Forelimb muscle (tissue), 1 donor: ENCODE measurements at regions not wholly inside any gene's neighbourhood (a gene's known extent, or its start where the extent isn't known, plus 50 kb on each side); places are given as distances from the start of the nearest gene placed in this dataset.
"Not testable (repeated sequence)": the region's sequence is repeated elsewhere in the genome, so short reads cannot be mapped to it uniquely, and the experiment has no call there.

Source experiments
- DNase-seq: peaks from one replicate; pipeline ENCODE4 v3.0.0-alpha.2; 2013; ENCODE audit warnings: low read depth

DNA sequence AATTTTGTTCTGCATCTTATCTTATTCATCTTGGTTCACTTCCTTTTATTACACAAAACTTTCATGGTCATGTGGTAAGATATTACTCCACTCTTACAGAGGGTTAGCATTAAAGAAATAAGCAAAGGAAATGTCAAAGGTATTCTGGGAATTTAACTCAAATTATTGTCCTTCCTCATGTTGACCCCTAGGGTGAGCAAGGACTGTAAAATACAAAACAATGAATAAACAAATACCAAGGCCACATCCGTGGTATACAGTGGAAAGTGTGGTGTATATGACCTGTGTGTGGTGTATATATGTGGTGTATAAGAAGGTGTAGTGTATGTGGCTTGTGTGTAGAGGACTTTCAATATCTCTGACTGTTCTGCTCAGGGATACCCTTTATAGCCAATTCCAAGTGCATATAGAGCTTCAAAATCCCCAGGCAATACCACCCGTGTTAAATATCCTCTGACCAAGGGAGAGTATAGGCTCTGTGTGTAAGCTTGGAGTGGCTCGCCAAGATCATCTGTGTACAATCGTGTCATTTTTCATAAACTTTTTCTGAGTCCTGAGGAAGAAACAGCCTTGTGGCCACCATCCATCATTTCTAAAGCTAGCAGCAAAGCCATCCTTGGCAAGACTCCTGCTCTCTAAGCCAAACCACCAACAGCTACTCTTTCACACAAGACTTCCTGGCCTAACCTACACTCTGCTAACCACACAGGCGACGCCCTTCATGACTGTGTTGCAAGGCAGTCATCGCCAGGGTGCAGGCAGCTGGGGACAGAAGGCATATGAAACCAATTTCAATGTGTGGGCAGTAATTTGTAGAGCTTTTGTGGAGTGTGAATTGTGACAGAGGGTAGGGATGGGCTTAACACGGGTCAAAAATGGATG lies 548.0 kb downstream of the ETS1 start:
- DNase-seq, result no peak

DNA sequence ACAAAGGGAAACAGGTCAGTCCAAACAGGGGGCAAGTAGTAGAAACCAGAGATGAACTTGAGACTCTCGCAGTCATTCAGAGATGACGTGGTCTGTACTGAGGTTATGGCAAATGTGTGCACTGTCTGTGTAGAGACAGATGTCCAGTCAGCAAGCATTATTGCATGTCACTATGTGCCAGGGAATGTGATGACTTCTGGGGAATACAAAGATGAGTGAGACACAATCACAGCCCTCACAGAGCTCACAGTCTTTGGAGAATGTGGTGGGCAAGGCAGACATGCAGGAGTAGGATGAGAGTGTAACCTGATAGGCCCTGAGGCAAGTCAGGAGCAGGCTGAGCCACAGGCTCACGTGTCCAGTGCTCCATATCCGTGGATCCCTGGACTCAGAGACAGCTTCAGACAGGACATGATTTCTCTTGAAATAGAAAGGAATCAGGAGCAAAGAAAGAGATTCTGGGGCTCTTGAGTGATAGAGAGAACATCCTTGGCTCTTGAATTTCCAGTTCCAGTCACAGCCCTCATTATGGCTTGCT lies 550.7 kb downstream of the ETS1 start:
- no peak for DNase-seq

DNA sequence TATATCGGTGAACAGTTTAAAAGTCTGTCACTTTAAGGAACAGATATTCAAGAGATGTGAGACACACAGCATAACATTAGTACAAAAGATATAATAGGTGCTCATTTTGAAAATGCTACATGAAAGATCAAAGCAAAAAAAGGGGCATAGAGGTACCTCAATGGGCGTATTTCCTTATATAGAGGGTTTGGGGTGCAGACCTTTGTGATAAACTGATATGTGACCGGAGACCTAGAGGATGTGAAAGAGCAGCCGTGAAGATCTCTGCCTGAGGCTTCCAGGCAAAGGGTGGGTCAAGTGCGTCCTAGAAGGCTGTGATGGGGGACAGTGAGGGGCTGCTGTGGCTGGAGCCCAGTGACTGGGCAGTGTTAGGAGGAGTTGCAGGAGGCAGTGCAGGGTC lies 551.4 kb downstream of the ETS1 start:
- no peak for DNase-seq

DNA sequence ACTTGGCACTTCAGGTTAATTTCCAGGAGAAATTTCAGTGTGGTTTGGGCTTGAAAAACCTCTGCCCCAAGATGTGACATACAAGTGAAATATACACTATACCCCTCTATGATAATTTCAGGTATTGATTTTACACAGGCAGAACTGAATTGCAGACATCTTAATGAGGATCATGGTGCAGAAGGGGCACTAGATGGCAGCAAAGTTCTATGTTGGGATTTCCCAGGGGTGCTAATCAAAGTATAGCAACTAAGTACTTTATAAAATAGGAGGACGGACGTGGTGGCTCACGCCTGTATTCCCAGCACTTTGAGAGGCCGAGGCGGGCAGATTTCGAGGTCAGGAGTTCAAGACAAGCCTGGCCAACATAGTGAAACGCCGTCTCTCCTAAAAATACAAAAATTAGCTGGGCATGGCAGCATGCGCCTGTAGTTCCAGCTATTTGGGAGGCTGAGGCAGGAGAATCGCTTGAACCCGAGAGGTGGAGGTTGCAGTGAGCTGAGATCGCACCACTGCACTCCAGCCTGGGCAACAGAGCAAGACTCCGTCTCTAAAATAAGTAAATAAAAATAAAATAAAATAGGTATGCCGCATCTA lies 555.7 kb downstream of the ETS1 start:
- not testable (repeated sequence) for DNase-seq

DNA sequence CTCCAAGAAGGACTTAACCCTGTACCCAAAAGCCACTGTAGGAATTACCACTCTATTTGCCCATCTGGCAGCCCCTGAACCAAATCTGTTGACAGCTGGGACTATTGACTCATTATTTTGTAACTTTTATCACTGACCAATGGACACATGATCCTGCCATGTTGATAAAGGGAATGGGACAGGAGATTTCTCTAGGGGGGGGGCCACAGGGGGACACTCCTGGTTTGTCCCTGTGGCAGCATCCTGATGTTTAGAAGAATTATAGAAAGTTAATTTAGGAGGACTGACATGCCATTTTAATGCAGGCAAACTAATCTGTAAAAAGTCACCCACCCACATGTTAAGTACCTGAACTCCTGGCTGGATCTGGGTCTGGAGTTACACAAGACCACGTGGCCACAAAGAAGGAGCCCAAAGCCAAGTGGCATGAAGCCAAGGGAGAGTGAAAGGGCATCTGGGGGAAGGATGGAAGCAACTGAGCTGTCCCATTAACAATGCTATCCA lies 558.1 kb downstream of the ETS1 start:
- DNase-seq, result no peak

DNA sequence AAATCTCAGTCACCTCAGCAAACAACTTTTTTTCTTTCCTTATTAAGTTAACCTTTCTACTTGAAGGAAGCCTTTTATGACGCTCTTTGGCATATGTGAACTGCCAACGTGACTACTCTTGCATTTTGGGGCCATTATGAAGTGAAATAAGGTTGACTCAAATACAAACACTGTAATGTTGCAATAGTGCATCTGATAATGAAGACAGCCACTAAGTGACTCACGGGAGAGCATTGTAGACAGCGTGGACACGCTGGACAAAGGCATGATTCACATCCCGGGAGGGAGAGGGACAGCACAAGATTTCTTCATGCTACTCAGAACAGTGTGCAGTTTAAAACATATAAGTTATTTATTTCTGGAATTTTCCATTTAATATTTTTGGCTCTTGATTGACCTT lies 560.8 kb downstream of the ETS1 start:
- no peak for DNase-seq

DNA sequence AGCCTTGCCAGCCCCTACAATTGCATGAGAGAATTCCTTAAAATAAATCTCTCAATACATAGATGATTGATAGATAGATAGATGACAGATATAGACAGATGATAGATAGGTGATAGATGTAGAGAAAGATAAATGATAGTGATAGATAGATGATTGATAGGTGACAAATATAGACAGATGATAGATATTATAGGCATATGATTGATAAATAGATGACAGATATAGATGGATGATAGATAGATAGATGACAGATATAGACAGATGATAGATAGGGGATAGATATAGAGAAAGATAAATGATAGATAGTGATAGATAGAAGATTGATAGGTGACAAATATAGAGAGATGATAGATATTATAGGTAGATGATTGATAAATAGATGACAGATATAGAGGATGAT lies 564.6 kb downstream of the ETS1 start:
- DNase-seq, result no peak

DNA sequence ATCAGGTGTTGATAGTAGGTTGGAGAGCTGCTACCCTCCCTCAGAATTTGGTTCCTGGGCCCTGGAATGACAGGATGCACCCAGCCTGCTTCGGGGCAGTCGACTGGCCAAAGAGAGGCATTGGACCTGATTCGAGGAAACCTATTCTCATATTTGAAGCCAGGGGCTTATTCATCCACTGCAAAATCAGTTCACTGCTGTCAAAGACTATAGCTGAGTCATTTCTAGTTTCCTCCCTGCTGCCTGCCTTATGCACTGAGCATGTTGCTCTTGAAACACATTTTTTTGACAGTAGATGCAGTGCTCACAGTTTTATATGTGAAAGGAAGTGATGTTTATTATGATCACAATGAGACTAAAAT lies 565.4 kb downstream of the ETS1 start:
- DNase-seq, result no peak

DNA sequence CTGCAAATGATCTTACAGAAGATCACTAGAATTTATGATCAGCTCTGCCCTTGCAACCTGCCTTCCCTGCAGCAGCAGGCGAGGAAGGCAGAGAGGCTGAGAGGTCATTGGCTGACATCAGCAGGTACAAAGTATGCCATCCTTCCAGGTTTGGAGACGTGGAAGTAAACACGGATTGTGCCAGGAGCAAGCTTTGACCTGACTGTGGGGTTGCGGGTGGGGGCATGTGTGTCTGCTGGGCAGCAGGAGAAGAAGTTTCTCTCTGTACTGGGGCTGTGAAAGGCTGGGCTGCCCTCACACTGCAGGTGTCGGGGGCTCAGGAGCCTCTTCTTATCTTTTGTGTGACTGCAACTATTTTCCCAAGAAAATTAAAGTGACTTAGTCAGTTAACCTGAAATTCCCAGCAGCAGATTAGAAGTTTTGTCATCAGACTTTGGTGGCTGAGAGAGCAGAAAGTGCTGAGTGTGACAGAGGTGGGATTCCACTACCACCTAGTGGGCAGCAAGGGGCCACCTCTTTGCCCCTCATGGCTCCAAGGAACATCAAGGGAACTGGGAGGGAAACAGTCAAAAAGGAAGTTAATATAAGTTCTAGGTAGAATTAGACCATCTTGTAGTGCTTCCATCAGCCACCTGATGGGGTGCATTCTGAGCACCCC lies 565.9 kb downstream of the ETS1 start:
- no peak for DNase-seq

DNA sequence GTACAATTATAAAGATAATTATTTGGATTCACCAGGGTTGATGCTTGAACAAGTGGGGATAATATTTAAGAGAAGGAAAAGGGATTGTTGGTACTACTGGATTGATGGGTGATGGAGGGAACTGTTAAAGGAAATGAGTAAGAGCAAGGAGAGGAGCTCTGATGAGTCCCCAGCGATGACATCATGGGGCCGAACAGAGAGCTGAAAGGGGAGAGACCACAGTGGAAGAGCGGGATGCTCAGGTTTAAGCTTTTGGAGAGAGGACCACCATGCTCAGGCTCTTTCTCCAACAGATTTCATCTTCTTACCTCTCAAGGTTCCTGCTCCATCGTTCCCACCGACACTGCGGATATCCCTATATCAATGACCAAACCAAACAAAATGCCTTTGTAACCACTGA lies 568.7 kb downstream of the ETS1 start:
- DNase-seq, result no peak

DNA sequence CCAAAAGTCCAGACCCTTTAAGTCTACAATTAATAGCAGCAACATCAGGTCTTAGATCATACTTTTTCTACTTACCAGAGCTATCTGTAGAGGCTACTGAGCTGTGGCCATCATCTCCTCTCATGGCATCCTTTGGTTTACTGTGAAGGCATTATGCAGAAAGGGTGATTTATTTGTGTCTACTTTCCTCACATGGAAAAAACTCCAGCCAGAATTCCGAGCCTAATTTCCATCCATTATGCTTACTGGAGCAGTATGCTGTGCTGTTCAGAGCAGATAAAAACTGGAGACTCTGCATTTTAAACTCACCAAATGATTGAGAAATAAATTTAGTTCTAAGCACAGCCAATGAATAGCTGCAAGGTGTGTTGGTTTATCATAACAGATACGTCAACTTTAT lies 581.8 kb downstream of the ETS1 start:
- no peak for DNase-seq

DNA sequence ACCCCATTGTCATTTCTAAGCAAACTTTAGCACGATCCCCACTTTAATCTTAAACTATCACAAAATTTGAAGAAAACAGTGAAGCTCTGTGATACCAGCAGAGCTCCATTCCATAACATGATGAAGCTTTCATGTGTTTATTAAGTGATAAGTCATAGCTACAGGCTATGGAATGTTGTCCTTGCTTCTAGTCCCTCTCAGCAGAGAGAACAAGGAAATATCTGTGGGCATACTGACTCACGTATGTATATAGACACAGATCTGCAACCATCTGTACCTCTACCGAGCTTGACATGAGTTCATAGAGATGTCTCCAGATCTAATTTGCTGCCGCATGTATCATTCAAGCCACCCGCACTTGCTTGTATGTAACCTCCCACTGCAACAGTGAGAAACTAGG lies 588.9 kb downstream of the ETS1 start:
- no peak for DNase-seq

DNA sequence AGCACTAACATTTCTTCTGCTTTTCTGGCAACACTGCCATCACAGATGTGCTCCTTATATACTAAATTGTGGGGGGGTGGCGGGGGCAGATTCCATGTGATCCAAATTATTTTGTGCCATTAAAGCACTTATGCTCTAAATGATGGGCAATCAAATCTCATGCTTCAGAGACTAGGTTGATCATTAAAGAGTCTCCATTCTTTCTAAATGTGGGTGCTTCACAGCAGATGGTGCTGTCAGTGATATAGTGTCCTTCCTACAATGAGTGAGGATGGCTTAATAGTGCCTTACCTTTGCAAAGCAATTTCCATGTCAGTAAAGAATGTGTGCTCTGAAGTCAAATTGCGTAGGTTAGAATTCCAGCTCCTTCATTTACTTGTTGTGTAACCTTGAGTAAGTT lies 589.8 kb downstream of the ETS1 start:
- DNase-seq, result no peak

DNA sequence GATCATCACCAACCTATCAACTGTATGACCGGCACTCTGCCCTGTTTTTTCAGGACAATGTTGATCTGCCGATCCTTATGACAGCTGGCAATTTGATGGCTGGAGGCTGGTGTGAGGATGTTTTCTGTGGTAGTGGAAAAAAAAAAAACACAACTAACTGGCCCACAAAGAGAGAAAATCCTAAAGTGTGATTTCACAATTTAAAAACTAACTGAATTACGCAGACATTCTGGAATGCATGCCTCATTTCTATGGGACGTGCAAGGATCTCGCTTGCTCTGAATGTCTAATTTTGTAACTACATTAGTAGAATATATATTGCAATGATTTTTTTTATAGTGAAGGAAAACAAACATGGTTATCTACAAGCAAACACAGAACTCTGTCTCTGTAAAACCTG lies 590.5 kb downstream of the ETS1 start:
- DNase-seq, result no peak

DNA sequence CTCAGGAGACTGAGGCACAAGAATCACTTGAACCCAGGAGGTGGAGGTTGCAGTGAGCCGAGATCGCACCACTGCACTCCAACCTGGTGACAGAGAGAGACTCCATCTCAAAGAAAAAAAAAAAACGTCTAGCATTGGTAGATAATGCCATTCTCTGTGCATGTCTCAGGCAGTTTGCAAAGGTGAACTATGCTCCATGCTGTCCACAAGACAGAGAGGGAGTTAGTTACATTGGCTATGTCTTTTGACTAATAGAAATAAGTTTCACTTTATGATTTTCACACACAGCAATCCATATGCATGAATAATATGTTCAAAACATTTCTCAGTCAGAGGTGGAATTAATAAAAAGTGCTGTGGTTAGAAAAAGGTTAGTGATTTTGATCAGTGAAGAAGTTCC lies 591.4 kb downstream of the ETS1 start:
- no peak for DNase-seq

DNA sequence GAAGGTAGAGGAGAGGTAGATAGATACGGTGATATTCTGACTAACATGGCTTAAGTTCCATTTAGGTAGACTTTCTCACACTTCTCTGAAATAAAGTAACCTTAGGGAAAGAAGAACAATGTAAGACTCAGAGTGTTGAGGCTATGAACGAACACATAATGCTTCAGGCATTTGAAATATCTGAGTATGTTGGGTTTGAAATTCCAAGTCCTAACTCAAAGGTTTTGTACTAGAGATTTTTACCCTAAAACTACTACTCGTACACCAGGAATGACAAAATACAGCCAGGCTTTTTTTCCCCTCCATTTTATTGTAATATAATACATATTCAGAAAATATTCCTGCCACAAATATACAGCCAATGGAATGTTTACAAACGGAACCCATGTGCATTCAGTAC lies 592.6 kb downstream of the ETS1 start:
- DNase-seq, result no peak

DNA sequence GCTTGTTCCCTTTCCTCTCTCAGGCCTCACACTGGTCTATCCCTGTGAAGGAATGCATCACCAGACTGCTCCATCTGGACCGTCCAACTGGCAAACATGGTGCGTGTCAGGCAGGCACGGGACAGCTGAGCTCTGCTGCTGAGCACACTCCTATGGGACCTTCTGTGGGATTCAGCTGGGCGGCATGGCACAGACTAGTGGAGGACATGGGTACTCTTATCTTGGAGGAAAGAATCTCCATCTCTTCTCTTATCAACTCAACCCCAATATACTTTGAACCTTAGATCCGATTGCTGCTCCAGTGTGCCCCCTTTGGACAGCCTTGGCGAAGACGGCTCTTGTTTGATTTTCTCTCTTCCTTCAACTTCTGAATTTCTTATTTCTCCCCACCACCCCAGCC lies 593.6 kb downstream of the ETS1 start:
- no peak for DNase-seq

DNA sequence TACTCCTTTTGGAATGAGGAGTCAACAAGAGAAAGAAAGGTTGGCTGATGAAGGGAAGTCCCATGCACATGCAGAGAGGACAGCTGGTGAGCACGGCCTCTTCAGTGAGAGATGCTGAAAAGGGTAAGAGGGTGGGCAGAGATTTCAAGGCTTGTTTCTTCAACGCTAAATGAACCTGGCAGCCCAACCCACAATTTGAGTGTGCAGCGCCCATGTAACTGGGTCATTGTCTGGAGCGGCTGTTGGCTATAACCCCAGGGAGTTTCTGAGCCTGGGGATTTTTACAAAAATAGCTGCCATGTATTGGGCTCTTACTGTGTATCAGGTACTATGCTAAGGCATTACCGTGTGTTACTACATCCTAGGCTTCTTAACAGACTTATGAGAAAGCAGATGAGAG lies 594.1 kb downstream of the ETS1 start:
- no peak for DNase-seq

DNA sequence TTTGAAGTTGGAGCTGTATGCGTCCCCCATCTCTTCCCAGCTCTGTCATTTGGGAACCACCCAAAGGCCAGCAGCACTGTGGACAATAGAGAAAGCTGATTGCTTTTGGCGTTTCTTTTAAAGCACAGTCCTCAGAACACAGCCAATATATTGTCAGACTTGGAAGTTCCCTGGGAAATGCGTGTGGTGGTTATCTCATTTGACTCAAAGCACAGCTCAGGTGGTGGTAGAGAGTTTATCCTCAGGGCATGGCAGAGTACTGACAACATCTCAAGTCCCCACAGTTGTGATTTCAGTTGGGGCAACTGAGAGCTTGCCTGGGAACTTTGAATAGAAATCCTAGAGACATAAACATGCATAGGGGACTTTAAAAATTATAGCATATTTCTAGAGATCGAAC lies 601.3 kb downstream of the ETS1 start:
- no peak for DNase-seq

DNA sequence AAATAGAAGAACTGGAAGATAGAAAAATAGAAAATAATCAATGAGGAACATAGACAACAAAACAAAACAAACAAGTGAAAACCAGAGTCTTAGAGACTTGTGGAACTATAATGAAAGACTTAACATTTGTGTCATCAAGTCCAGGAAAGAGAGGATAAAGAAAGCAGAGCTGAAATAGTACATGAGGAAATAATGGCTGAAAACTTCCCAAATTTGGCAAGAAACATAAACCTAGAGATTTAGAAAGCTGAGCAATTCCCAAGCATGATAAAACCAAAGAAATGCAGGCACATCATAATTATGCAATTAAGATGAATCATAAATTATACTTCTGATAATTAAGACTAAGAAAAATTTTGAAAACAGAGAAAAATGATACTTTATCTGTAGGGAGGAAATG lies 614.5 kb downstream of the ETS1 start:
- no peak for DNase-seq

DNA sequence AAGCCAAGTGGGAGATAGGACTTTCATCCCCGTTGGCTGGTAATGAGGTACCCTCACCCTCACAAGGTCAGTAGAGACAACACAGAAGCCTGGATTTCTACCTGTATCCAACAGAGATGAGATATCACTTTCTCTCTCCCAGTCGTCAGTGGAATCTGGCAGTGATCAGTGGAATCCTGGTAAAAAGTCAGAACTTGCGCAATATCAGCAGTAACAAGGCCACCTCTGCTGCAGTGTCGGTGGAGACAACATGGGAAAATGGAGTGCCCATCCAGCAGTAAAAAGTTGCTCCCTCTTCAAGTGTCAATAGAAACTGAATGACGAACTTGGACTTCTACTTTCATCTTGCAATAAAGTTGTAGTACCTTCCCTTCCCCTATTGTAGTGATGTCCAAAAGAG lies 615.9 kb downstream of the ETS1 start:
- no peak for DNase-seq

DNA sequence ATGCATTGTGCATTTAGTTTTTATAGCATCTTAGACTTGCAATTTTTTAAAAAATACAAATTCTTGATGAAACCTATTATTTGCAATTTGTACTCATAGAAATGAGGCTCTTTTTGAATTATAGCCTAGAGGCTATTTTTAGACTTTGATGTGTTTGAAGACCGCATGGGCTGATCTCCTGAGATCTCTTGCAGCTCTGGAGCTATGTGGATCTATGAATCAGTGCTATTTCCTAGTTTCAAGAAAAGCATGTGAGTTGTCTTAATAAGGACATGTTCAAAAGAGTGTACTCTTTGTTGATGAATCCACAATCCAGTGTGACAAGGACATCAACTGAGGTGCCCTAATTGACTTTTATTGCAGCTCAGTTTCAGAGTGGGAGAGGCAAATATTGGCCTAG lies 620.5 kb downstream of the ETS1 start:
- no peak for DNase-seq
